BLaER1 treated with 17β-estradiol and CSF1 and Interleukin-3, amounts not matched to agents 10 nM and 100 nM (cell line): ENCODE measurements at regions not wholly inside any gene's neighbourhood (a gene's known extent, or its start where the extent isn't known, plus 50 kb on each side); places are given as distances from the start of the nearest gene placed in this dataset.

ENCODE experiments used
- H3K27ac ChIP-seq, 11 experiments: shearing (Covaris generic); formaldehyde crosslinking; 2 replicates each; pipeline ENCODE4 v1.8.1; 2022
- H3K27me3 ChIP-seq, 11 experiments: shearing (Covaris generic); formaldehyde crosslinking; 2 replicates each; pipeline ENCODE4 v1.8.1; 2022
- H3K36me3 ChIP-seq, 11 experiments: shearing (Covaris generic); formaldehyde crosslinking; 2 replicates each; pipeline ENCODE4 v1.8.1; 2022
- H3K4me1 ChIP-seq, 10 experiments: shearing (Covaris generic); formaldehyde crosslinking; 2 replicates each; pipeline ENCODE4 v1.8.1; 2022
- H3K4me2 ChIP-seq, 11 experiments: shearing (Covaris generic); formaldehyde crosslinking; 2 replicates each; pipeline ENCODE4 v1.8.1; 2022
- H3K4me3 ChIP-seq, 10 experiments: shearing (Covaris generic); formaldehyde crosslinking; 2 replicates each; pipeline ENCODE4 v1.8.1; 2022
- H3K9ac ChIP-seq, 11 experiments: shearing (Covaris generic); formaldehyde crosslinking; 2 replicates each; pipeline ENCODE4 v1.8.1; 2022
- H3K9me3 ChIP-seq, 11 experiments: shearing (Covaris generic); formaldehyde crosslinking; replicated peaks in 1 of 11; 2 replicates each; pipeline ENCODE4 v1.8.1; 2022
- H4K20me1 ChIP-seq, 11 experiments: shearing (Covaris generic); formaldehyde crosslinking; 2 replicates each; pipeline ENCODE4 v1.8.1; 2022
- Cebpa-rat ChIP-seq, 11 experiments: shearing (Covaris generic); IDR thresholded peaks; 2 replicates each; pipeline ENCODE4 v1.8.1; 2022

DNA sequence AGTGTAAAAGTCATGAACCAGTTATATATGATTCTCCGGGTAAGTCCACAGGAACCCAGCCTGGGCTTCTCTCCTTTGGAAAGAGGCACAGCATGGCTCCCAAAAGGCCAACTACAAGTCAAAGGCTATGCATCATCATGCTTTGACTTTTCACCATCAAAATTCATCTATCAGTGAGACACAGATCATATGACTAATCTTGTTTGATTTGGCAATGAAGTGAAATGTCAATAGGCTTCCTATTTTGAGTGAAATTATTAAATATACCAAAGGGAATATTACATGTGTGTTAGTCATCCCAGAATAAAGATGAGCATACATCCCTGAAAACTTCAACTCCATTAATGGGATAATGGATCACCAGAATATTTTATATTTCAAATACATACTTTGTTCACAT, 83.5 kb upstream of the ADGRL2 start:
- peaks cover 0 to under 1% (median 0%) of the 10 kb centered on the region in 10 experiments; a peak in 2 of 20 replicates for H3K4me1 ChIP-seq
- no peaks in the 10 kb centered on the region for H3K36me3 ChIP-seq
- H4K20me1 ChIP-seq: no peaks in the 10 kb centered on the region
- H3K9me3 ChIP-seq: 0 out of 22 replicates have a peak, but pooled peaks cover 0 to 3% (median 0%) of the 10 kb centered on the region in 11 experiments
- H3K27me3 ChIP-seq: no peaks in the 10 kb centered on the region
- no peak overlapping the region for H3K4me2 ChIP-seq
- H3K4me3 ChIP-seq: no peak overlapping the region
- TF ChIP-seq Cebpa-rat (IDR thresholded peaks at IDR 0.05): no peak
- H3K9ac ChIP-seq: no peak overlapping the region
- no peak overlapping the region for H3K27ac ChIP-seq

DNA sequence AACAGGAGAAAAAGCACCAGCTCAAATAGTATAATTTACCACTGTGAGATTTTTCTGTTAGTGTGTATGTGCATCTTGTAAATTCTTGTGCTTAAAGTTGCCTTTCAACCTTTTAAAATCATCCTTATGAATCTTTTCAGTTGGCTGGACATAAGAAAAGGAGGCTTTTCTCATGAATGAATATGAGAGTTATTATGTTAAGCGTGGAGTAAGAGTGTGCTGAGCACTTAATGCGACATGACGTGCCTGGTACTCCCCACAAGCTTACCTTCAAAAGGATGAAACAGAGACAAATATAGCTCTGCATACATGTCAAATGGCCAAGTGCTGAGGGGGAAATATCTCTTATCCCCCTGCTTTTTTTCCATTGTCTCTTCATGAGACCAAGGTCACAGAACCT, 85.3 kb upstream of the ADGRL2 start:
- no peak overlapping the region for H3K4me2 ChIP-seq
- no peaks in the 10 kb centered on the region for H4K20me1 ChIP-seq
- no peak overlapping the region for H3K9ac ChIP-seq
- no peaks in the 10 kb centered on the region for H3K9me3 ChIP-seq
- no peaks in the 10 kb centered on the region for H3K27me3 ChIP-seq
- H3K27ac ChIP-seq: no peak overlapping the region
- no peak for TF ChIP-seq Cebpa-rat (IDR thresholded peaks at IDR 0.05)
- no peaks in the 10 kb centered on the region for H3K36me3 ChIP-seq
- no peak overlapping the region for H3K4me3 ChIP-seq
- H3K4me1 ChIP-seq: no peaks in the 10 kb centered on the region

DNA sequence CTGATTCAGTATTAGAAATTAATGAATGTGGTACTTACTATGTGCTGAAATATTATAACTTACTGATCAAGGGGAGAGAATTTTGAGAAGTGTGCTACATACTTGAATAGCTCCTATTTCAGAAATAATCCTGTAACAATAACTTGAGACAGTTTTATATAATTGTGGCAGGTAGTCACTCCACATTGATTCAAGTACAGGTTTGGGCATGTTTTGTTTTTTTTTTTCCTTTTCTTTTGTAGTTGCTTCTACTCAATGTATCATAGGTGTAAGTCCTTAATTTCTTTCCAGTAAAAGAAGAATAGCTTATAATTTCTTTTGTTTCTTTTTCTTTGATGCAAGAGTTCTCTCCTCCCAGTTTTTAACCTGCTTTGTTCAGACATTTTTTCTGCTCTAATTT, 86.1 kb upstream of the ADGRL2 start:
- Histone ChIP-seq H3K4me1 (no peaks in the 10 kb centered on the region), H3K9me3 (no peaks in the 10 kb centered on the region), H3K27ac (no peak overlapping the region), H3K36me3 (no peaks in the 10 kb centered on the region), H3K9ac (no peak overlapping the region), H4K20me1 (no peaks in the 10 kb centered on the region), H3K4me3 (no peak overlapping the region), H3K4me2 (no peak overlapping the region), H3K27me3 (no peaks in the 10 kb centered on the region)
- TF ChIP-seq Cebpa-rat (IDR thresholded peaks at IDR 0.05): no peak

DNA sequence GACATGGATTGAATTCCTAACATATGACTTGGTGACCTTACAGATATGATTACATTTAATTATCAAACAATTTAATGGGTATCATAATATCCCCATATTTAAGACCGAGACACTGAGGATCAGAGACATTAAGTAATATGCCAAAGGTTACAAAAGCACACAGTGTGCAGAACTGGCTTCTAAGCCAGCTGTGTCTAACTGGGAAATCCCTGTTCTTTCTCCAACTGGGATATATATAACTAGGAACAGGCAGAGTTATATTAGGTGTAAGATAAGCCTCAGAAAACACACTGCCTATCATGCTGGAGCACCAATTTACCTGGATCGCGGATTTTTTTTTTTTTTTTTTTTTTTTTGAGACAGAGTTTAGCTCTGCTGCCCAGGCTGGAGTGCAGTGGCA, 88.3 kb upstream of the ADGRL2 start:
- TF ChIP-seq Cebpa-rat (IDR thresholded peaks at IDR 0.05): no peak
- Histone ChIP-seq H3K27me3 (no peaks in the 10 kb centered on the region), H3K27ac (no peak overlapping the region), H3K4me2 (no peak overlapping the region), H3K4me3 (no peak overlapping the region), H3K9ac (no peak overlapping the region), H3K4me1 (no peaks in the 10 kb centered on the region), H4K20me1 (no peaks in the 10 kb centered on the region), H3K36me3 (no peaks in the 10 kb centered on the region), H3K9me3 (no peaks in the 10 kb centered on the region)

DNA sequence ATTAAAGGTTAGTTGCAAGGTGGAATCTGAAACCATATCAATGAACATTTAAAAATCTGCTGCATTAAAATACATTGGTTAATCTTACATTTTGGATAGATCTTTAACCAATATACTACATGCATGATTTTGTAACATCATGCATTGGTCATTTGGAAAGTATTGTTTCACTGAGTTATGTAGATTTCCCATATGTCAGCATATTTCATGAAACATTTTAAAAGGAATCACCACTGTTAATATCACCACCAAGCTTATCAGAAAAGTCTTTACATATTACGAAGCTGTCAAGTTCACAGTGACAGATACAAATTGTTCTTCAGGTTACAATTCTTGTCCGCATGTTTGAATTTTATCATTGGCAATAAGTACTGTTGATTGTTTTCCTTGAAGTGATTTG, 89.9 kb upstream of the ADGRL2 start:
- no peaks in the 10 kb centered on the region for H4K20me1 ChIP-seq
- no peaks in the 10 kb centered on the region for H3K9me3 ChIP-seq
- H3K4me2 ChIP-seq: no peak overlapping the region
- TF ChIP-seq Cebpa-rat (IDR thresholded peaks at IDR 0.05): no peak
- no peaks in the 10 kb centered on the region for H3K27me3 ChIP-seq
- H3K4me1 ChIP-seq: no peaks in the 10 kb centered on the region; a peak in 1 of 20 replicates
- H3K4me3 ChIP-seq: no peak overlapping the region
- H3K36me3 ChIP-seq: no peaks in the 10 kb centered on the region
- no peak overlapping the region for H3K9ac ChIP-seq
- H3K27ac ChIP-seq: no peak overlapping the region

DNA sequence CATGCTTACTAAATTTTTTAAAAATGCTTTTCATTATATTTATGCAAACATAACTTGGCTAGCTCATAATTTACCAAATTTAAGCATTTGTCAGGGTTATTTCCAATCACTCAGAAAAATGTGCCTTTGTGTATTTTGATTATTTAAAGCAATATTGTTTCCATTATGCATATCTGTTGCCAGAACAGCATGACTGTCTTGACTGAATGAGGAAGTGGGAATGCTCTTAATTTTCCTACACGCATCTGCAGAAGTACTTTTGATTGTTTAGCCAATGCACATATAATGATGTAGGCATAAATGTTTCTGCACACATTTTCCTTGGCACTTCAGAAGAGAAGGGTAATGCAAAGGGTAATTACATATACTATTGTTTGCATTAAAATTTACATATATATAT, 92.5 kb upstream of the ADGRL2 start:
- no peak overlapping the region for H3K27ac ChIP-seq
- peaks cover 0 to 11% (median 5%) of the 10 kb centered on the region in 10 experiments; a peak in 8 of 20 replicates for H3K4me1 ChIP-seq
- no peaks in the 10 kb centered on the region for H3K36me3 ChIP-seq
- H4K20me1 ChIP-seq: no peaks in the 10 kb centered on the region
- no peaks in the 10 kb centered on the region for H3K27me3 ChIP-seq
- H3K4me2 ChIP-seq: no peak overlapping the region
- H3K4me3 ChIP-seq: no peak overlapping the region
- no peaks in the 10 kb centered on the region for H3K9me3 ChIP-seq
- no peak overlapping the region for H3K9ac ChIP-seq
- no peak for TF ChIP-seq Cebpa-rat (IDR thresholded peaks at IDR 0.05)

DNA sequence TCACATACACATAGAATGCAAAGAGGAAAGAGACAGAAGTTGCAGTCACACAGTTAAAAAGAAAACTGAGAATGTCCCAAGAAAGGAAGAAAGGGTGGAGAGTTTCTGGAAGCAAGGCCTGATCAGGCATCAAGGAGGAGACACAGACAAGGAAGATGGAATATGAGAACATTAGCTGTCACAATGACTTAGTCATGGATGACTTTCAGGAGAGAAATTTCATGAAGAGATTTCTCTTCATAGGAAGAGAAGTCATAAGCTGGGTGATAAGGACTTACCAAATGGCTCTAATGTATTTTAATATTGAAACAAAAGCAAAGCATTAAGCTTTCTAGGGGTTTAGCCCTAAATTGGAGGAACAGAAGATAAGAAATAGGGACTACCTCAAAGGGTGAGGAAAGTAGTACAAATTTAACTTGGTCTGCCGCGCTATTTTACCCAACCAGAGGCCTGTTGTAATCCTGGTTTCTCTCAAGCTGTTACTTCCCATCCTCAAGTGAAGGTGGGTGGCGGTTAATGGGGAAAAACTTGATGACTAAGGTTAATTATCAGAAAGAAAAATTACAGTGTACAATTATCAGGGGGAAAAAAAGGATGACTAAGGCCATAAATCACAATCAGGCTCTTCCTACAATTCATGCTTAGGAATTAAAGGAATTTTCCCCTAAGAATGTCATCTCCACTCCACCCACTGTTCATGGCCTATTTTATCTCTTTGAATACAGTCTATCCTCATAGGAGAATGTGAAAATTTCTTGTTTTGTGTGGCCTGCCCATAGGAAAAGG, 93.9 kb upstream of the ADGRL2 start:
- H3K4me2 ChIP-seq: no peak overlapping the region
- no peaks in the 10 kb centered on the region for H3K36me3 ChIP-seq
- no peaks in the 10 kb centered on the region for H4K20me1 ChIP-seq
- TF ChIP-seq Cebpa-rat (IDR thresholded peaks at IDR 0.05): no peak
- no peak overlapping the region for H3K4me3 ChIP-seq
- H3K4me1 ChIP-seq: peaks cover 0 to 14% (median 5%) of the 10 kb centered on the region in 10 experiments; a peak in 8 of 20 replicates
- no peaks in the 10 kb centered on the region for H3K27me3 ChIP-seq
- no peak overlapping the region for H3K9ac ChIP-seq
- no peak overlapping the region for H3K27ac ChIP-seq
- no peaks in the 10 kb centered on the region for H3K9me3 ChIP-seq

DNA sequence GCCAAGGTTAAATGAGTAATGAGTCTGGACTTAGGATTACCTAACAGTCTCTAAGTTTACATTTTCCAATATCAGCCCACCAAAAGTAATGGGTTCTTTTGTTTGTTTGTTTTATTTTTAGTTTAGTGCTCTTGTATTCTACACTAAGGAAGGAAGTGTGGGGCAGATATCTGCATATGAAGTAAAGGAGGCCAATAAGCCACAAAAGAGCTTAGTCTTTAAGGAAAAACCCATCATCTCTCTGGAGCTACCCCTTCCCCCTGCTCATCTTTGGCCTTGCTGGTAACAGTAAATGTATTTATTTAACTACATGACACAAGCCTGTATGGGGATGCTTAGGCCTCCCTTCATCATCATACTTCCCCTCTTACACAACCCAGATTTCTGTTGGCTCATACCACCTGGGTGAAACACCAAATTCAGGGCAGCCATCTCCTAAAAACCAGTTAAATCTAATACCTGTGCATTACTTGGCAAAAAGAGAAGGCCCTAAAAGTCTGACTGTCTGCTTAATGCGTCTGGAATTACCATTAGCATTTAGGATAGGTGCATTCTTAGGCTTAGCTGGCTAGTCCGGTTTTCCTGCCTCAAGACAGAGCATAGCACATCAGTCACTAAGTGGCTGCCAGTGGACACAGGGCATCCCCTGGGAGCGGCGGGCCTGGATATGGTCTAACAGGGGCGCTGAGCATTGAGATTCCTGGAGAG, 96.8 kb upstream of the ADGRL2 start:
- peaks cover 0 to 14% (median 5%) of the 10 kb centered on the region in 10 experiments; a peak in 8 of 20 replicates for H3K4me1 ChIP-seq
- no peak overlapping the region for H3K4me3 ChIP-seq
- H3K27me3 ChIP-seq: no peaks in the 10 kb centered on the region
- no peak overlapping the region for H3K27ac ChIP-seq
- no peak overlapping the region for H3K9ac ChIP-seq
- no peak for TF ChIP-seq Cebpa-rat (IDR thresholded peaks at IDR 0.05)
- H3K9me3 ChIP-seq: no peaks in the 10 kb centered on the region
- H3K4me2 ChIP-seq: peak overlapping the region in 6 of 11 experiments; percentile 4 to 36 (median 30); a peak in 5 of 22 replicates
- no peaks in the 10 kb centered on the region for H3K36me3 ChIP-seq
- no peaks in the 10 kb centered on the region for H4K20me1 ChIP-seq

DNA sequence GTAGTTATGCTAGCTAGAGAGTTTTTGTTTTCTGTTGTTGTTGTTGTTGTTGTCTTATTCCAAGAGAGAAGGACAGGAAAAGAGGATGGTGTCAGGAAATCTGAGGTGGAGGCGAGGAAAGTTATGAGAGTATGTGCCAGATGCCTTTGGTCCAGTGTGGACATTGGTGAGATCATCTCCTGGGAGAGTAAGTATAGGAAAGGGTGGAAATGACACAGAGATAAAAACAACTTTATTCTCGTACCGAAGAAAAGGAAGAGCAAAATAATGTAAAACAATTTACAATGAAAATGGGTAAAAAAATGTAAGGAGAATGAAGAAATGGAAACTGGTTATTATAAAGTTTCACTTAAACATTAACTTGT, 97.4 kb upstream of the ADGRL2 start:
- no peak overlapping the region for H3K4me3 ChIP-seq
- H3K9ac ChIP-seq: no peak overlapping the region
- no peaks in the 10 kb centered on the region for H3K27me3 ChIP-seq
- H3K27ac ChIP-seq: no peak overlapping the region
- H3K9me3 ChIP-seq: no peaks in the 10 kb centered on the region
- TF ChIP-seq Cebpa-rat (IDR thresholded peaks at IDR 0.05): no peak
- peak overlapping the region in 2 of 11 experiments; percentile 29 to 36; a peak in 2 of 22 replicates for H3K4me2 ChIP-seq
- no peaks in the 10 kb centered on the region for H4K20me1 ChIP-seq
- peaks cover 0 to 14% (median 5%) of the 10 kb centered on the region in 10 experiments; a peak in 8 of 20 replicates for H3K4me1 ChIP-seq
- H3K36me3 ChIP-seq: no peaks in the 10 kb centered on the region
